A673 (cell line): ENCODE measurements at regions not wholly inside any gene's neighbourhood (a gene's known extent, or its start where the extent isn't known, plus 50 kb on each side); places are given as distances from the start of the nearest gene placed in this dataset.

ENCODE experiments used
- BruUV-seq: library from RNA; stranded (reverse); fragments of 400-500 nt; replicated peaks from 2 replicates; lab custom pipeline; 2021; lab: Mats Ljungman, UMichigan
- CTCF ChIA-PET: fragments of 300-600 bp; sonication (Branson Sonifier 250); formaldehyde crosslinking; loops from one replicate; lab custom pipeline; 2022; ENCODE audit warnings: antibody characterized with exemption; lab: Charles Lee
- POLR2A ChIA-PET: fragments of 300-600 bp; sonication (Branson Sonifier 250); formaldehyde crosslinking; loops from one replicate; lab custom pipeline; 2022; ENCODE audit warnings: antibody characterized with exemption; ENCODE audit not compliant: low non-redundant PET; lab: Charles Lee
- DNase-seq: peaks from one replicate; pipeline ENCODE4 v3.0.0-alpha.2; 2015; ENCODE audit warnings: low spot score
- H3K27ac ChIP-seq: fragments of 200-600 bp; sonication (generic); 2 replicates; pipeline ENCODE4 v1.5.1; 2016; ENCODE audit warnings: mixed run types, low read depth, mild to moderate bottlenecking, mixed read lengths, antibody characterized with exemption, low read length; ENCODE audit not compliant: poor library complexity, severe bottlenecking
- H3K27me3 ChIP-seq: fragments of 200-600 bp; sonication (generic); replicated peaks from 2 replicates; pipeline ENCODE4 v1.6.1; 2017; ENCODE audit warnings: mixed run types, low read depth, mild to moderate bottlenecking, mixed read lengths, antibody characterized with exemption, low read length; ENCODE audit not compliant: insufficient read depth, poor library complexity
- H3K36me3 ChIP-seq: fragments of 200-600 bp; sonication (generic); 2 replicates; pipeline ENCODE4 v1.6.1; 2016; ENCODE audit warnings: mixed run types, mild to moderate bottlenecking, mixed read lengths, antibody characterized with exemption, low read length; ENCODE audit not compliant: insufficient read depth, poor library complexity, severe bottlenecking
- H3K4me1 ChIP-seq: fragments of 200-600 bp; sonication (generic); 2 replicates; pipeline ENCODE4 v1.6.1; 2017; ENCODE audit warnings: mixed run types, mild to moderate bottlenecking, mixed read lengths, antibody characterized with exemption, low read length; ENCODE audit not compliant: insufficient read depth, poor library complexity, severe bottlenecking
- H3K4me3 ChIP-seq: fragments of 200-600 bp; sonication (generic); 2 replicates; pipeline ENCODE4 v1.5.1; 2016; ENCODE audit warnings: low read depth, mixed run types, mild to moderate bottlenecking, mixed read lengths, low read length; ENCODE audit not compliant: poor library complexity, severe bottlenecking
- H3K9me3 ChIP-seq: fragments of 200-600 bp; sonication (generic); 2 replicates; pipeline ENCODE4 v1.6.1; 2016; ENCODE audit warnings: mixed run types, low read depth, mild to moderate bottlenecking, mixed read lengths, antibody characterized with exemption, low read length; ENCODE audit not compliant: poor library complexity, severe bottlenecking
- EZH2 ChIP-seq: fragments of 200-600 bp; sonication (generic); IDR thresholded peaks from 2 replicates; pipeline ENCODE4 v1.6.1; 2017; ENCODE audit warnings: borderline replicate concordance, low read depth, mild to moderate bottlenecking, mixed read lengths, antibody characterized with exemption, low read length; ENCODE audit not compliant: poor library complexity, severe bottlenecking
- intact Hi-C: fragments of 100-400 bp; cut with micrococcal nuclease; formaldehyde crosslinking; loops from one replicate; pipeline ENCODE4 v1.10.0; 2022; ENCODE audit not compliant: unreplicated experiment
- TF ChIP-seq, protein P1 (sequence below): fragments of 300-800, 200-600 bp; sonication (generic); conservative IDR thresholded peaks from 2 replicates; pipeline ENCODE4 v1.5.1; 2017; ENCODE audit warnings: low read depth, mild to moderate bottlenecking, antibody characterized with exemption, low read length, moderate library complexity, mixed read lengths

DNA sequence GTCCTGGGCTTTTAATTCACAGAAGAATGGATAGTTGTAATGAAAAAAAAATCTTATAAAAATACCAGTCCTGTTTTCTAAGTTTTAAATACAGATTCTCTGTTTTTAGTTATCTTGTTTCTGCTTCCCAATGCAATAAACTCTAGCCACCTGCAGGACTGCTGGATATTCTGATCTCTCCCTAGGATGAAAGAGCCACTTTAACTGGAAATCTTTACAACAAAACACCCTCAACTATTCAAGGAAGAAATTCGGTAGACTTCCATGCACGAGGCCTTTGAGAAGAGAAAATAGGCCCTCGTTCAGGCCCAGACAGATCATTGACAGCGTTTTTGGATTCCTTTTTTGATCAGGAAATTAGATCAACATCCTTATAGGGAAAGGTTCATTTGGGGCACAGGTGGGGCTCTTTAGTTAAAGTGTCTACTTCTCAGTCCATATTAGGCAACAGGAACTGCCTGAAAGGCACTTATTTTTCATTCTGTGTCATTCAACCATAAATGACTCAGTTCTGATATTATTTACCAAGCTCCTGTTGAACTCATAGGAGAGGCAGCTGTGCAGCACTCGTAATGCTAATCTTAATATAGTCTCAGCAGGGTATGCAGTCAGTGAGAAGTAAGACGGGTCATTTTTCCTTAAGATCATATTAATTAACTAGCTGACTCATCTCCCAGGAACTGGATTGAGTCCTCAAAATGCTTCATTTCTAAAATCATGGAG, 71.1 kb upstream of the ERRFI1 start:
- TSS peak; percentile 76 for BruUV-seq
- peak; percentile 94 for DNase-seq
- intact Hi-C loops: loop anchor here (5.0 kb wide), 2 partner anchors 50 to 70 kb away; no protein-coding TSS in a partner anchor
- Histone ChIP-seq H3K9me3 (no peaks in the 10 kb centered on the region), H3K27me3 (peaks cover 7% of the 10 kb centered on the region), H3K4me1 (peaks cover 22% of the 10 kb centered on the region), H3K36me3 (no peaks in the 10 kb centered on the region), H3K4me3 (no peak overlapping the region), H3K27ac (peak overlapping the region; percentile 79)
- ChIA-PET CTCF (no interaction called here), POLR2A (interaction anchor here (0.6 kb wide), 1 partner anchor 627 kb away, joined by 3 read pairs; no protein-coding TSS in a partner anchor)
- TF ChIP-seq, protein P1, sequence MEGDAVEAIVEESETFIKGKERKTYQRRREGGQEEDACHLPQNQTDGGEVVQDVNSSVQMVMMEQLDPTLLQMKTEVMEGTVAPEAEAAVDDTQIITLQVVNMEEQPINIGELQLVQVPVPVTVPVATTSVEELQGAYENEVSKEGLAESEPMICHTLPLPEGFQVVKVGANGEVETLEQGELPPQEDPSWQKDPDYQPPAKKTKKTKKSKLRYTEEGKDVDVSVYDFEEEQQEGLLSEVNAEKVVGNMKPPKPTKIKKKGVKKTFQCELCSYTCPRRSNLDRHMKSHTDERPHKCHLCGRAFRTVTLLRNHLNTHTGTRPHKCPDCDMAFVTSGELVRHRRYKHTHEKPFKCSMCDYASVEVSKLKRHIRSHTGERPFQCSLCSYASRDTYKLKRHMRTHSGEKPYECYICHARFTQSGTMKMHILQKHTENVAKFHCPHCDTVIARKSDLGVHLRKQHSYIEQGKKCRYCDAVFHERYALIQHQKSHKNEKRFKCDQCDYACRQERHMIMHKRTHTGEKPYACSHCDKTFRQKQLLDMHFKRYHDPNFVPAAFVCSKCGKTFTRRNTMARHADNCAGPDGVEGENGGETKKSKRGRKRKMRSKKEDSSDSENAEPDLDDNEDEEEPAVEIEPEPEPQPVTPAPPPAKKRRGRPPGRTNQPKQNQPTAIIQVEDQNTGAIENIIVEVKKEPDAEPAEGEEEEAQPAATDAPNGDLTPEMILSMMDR: no peak
- TF ChIP-seq EZH2: no peak

DNA sequence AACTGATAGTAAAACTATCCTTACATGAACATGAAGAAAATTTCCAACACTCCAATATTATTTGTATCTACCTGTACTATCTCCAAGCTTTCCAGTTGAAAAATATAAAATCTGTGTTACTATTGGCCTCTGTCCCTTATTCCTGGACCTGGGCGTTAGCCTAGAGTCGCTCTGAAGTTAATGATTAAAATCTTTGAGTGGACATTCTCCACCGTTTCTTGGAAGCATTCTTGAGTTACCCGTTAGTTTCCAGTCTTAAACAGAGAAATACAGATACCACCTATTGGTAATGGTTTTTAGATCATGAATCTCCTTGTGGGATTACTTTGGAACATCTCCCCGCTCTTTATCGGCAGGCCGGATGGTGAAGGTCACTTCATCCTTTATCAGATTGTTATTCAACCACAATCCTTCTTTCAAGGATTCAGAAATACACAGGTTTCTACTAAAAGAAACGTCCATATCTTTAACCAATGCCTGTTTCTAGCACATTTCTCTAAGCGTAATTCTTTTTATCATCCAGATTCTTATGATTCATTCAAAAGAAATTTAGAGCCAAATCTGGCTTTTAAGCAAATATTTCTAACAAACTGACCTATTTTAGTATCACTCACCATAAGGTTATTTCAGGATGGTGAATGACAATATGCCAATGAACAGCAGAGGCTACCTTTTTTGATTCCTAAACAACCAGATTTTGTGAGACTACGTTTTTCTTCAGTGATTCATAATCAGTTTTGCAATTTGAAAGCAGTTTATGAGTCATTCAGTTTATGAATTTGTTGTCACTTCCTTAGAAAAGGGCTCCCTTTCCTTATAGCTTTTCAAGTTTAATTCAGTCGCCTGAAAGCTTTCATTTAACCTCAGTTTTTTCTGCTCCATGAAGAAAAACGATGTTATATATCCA, 70.2 kb upstream of the ERRFI1 start:
- DNase-seq: peak; percentile 58
- Histone ChIP-seq H3K36me3 (no peaks in the 10 kb centered on the region), H3K27ac (peak overlapping the region; percentile 79), H3K27me3 (no peaks in the 10 kb centered on the region), H3K9me3 (no peaks in the 10 kb centered on the region), H3K4me1 (peaks cover 22% of the 10 kb centered on the region), H3K4me3 (no peak overlapping the region)
- TSS peak; percentile 80 for BruUV-seq
- ChIA-PET POLR2A (interaction anchor here (0.6 kb wide), 1 partner anchor 626 kb away, joined by 3 read pairs; no protein-coding TSS in a partner anchor), CTCF (no interaction called here)
- intact Hi-C loops: loop anchor here (5.0 kb wide), 2 partner anchors 49 to 71 kb away; no protein-coding TSS in a partner anchor
- TF ChIP-seq, protein P1: no peak
- TF ChIP-seq EZH2: no peak

DNA sequence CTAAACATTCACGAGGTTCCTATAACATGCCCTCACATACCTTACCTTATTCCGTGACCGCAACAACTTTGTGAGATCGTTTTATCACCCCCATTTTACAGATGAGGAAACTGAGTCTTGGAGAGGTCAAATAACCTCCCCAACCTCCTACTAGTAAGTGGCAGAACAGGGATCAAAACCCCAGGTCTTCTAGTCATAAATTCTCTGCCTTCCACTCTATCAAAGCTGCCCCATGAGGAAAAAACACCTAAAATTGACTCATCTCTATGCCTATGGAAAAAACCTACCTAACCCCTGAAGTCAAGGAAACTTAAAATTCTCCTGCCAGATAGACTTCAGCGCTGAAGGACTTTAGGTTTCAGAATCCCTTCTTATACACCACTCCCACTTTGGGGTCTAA, 69.5 kb upstream of the ERRFI1 start:
- POLR2A ChIA-PET: no interaction called here
- TF ChIP-seq, protein P1: no peak
- TF ChIP-seq EZH2: no peak
- peaks cover 30% of the 10 kb centered on the region for H3K4me1 ChIP-seq
- H3K4me3 ChIP-seq: no peak overlapping the region
- H3K27me3 ChIP-seq: no peaks in the 10 kb centered on the region
- H3K9me3 ChIP-seq: no peaks in the 10 kb centered on the region
- H3K36me3 ChIP-seq: no peaks in the 10 kb centered on the region
- CTCF ChIA-PET: no interaction called here
- intact Hi-C loops: loop anchor here (5.0 kb wide), 2 partner anchors 48 to 72 kb away; no protein-coding TSS in a partner anchor
- no TSS peak for BruUV-seq
- no peak for DNase-seq
- no peak overlapping the region for H3K27ac ChIP-seq
